OCI-LY3 (cell line): ENCODE measurements at regions not wholly inside any gene's neighbourhood (a gene's known extent, or its start where the extent isn't known, plus 50 kb on each side); places are given as distances from the start of the nearest gene placed in this dataset.

Experiments
- EZH2phosphoT487 ChIP-seq: fragments of 200-600 bp; shearing (Covaris generic); IDR thresholded peaks from 2 replicates; pipeline ENCODE4 v1.6.1; 2018; ENCODE audit warnings: antibody characterized with exemption, mixed run types, low read depth
- TF ChIP-seq, protein P1 (sequence below): fragments of 200-600, 300-600 bp; sonication (generic); IDR thresholded peaks from 2 replicates; pipeline ENCODE4 v1.5.1; 2014; ENCODE audit warnings: antibody characterized with exemption, low read length, low read depth

DNA sequence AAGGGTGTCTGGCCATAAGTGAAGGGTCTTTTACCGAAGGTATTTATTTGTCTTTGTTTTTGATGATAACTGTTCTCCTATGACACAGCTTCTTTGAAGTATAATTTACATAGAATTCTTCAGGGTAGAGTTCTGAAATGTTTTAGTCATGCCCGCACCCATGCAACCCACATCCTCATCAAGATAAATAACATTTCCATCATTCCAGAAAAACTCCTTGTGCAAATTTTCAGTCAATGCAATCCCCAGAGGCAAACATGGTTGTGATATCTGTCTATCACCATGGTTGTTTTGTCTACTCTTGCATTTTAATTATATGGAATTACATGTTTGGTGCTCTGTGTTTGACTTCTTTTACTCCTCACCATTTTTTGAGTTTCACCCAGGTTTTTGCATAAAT lies 837.8 kb downstream of the AACS start:
- TF ChIP-seq, protein P1, sequence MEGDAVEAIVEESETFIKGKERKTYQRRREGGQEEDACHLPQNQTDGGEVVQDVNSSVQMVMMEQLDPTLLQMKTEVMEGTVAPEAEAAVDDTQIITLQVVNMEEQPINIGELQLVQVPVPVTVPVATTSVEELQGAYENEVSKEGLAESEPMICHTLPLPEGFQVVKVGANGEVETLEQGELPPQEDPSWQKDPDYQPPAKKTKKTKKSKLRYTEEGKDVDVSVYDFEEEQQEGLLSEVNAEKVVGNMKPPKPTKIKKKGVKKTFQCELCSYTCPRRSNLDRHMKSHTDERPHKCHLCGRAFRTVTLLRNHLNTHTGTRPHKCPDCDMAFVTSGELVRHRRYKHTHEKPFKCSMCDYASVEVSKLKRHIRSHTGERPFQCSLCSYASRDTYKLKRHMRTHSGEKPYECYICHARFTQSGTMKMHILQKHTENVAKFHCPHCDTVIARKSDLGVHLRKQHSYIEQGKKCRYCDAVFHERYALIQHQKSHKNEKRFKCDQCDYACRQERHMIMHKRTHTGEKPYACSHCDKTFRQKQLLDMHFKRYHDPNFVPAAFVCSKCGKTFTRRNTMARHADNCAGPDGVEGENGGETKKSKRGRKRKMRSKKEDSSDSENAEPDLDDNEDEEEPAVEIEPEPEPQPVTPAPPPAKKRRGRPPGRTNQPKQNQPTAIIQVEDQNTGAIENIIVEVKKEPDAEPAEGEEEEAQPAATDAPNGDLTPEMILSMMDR, result no peak
- no peak for TF ChIP-seq EZH2phosphoT487
